Heart left ventricle (tissue), 13 donors: ENCODE measurements at regions not wholly inside any gene's neighbourhood (a gene's known extent, or its start where the extent isn't known, plus 50 kb on each side); places are given as distances from the start of the nearest gene placed in this dataset.
"Not testable (repeated sequence)": the region's sequence is repeated elsewhere in the genome, so short reads cannot be mapped to it uniquely, and the experiment has no call there.

Experiments
- CTCF ChIP-seq, 12 donors: fragments of 200-600 bp; sonication (generic) in 4 of 12; IDR thresholded peaks; one replicate each; pipeline versions ENCODE4 v1.5.0 to v1.8.0; 2018 to 2022; ENCODE audit warnings: antibody characterized with exemption in 12 of 12, mild to moderate bottlenecking in 5 of 12
- POLR2A ChIP-seq, 2 donors: fragments of 450-650 bp; IDR thresholded peaks; one replicate each; pipeline ENCODE4 v1.6.1; 2017; ENCODE audit warnings: antibody characterized with exemption in 2 of 2, mild to moderate bottlenecking in 2 of 2, moderate library complexity in 2 of 2
- donor health status: ischemic (EF 13 %, LVEDD 7.1; RV severe dilation, severe dysfunction).
- donor health status: DM: no; HTN: yes; CAD: no.
- donor health status: DM: no; HTN: no; CAD: no.
- donor health status: ischemic (EF 25% LVEDD 6.9; RV normal size, moderate dysfunction).
- donor health status: ischemic (EF 25% LVEDD 5.7; RV mildly dilated, moderate dysfunction).
- donor health status: ischemic (EF 35%, LVEDD 5.7; RV mildly dilated, moderate dysfunction).
- donor health status: nonischemic (EF 11% LVEDD 7.7; RV severe dilation, severe dysfunction).
- donor health status: DM: yes; HTN: yes; CAD: no.
- donor health status: PGD.
- donor health status: ischemic (EF 29% LVEDD 5.4; RV normal size, mild dysfunction).
- donor health status: nonischemic (EF 23%, LVEDD 6.1; RV moderate dilation, normal function).

GRCh38 chr4:119437515-119437914 lies 115.6 kb upstream of the FABP2 start:
- not testable (repeated sequence) for TF ChIP-seq CTCF, POLR2A (IDR thresholded peaks at IDR 0.05)
